GM12865 (cell line): ENCODE measurements at regions not wholly inside any gene's neighbourhood (a gene's known extent, or its start where the extent isn't known, plus 50 kb on each side); places are given as distances from the start of the nearest gene placed in this dataset.

Experiments
- DNase-seq: peaks from one replicate; pipeline ENCODE4 v3.0.0; 2010; ENCODE audit warnings: low read depth
- H3K4me3 ChIP-seq: 2 replicates; pipeline ENCODE4 v1.5.1; 2011; ENCODE audit warnings: mild to moderate bottlenecking, low read depth, low read length, control low read depth
- CTCF ChIP-seq: IDR thresholded peaks from 2 replicates; pipeline ENCODE4 v1.5.1; 2011; ENCODE audit warnings: low read length, control low read depth, low read depth, inconsistent platforms; ENCODE audit not compliant: insufficient read depth; ENCODE audit errors: missing control alignments

GRCh38 chr20:48463096-48463720 lies 364.6 kb downstream of the PREX1 start:
- H3K4me3 ChIP-seq: no peak overlapping the region
- no peak for DNase-seq
- no peak for TF ChIP-seq CTCF

DNA sequence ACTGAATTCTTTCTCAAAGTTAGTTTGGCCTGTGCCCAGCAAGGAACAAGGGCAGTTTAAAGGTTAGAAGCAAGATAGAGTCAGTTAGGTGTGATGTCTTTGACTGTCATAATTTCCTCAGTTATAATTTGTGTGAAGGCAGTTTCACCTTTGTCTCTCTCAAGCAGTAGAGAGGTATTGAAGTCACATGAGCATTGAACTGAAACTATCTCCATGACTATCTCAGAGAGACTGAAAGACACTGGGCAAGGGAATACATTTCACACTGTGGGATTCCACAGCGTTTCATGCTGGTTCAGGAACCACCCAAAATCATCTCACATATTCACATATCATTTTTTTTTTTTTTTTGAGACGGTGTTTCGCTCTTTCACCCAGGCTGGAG lies 366.1 kb downstream of the PREX1 start:
- TF ChIP-seq CTCF: no peak
- DNase-seq: no peak
- H3K4me3 ChIP-seq: no peak overlapping the region

DNA sequence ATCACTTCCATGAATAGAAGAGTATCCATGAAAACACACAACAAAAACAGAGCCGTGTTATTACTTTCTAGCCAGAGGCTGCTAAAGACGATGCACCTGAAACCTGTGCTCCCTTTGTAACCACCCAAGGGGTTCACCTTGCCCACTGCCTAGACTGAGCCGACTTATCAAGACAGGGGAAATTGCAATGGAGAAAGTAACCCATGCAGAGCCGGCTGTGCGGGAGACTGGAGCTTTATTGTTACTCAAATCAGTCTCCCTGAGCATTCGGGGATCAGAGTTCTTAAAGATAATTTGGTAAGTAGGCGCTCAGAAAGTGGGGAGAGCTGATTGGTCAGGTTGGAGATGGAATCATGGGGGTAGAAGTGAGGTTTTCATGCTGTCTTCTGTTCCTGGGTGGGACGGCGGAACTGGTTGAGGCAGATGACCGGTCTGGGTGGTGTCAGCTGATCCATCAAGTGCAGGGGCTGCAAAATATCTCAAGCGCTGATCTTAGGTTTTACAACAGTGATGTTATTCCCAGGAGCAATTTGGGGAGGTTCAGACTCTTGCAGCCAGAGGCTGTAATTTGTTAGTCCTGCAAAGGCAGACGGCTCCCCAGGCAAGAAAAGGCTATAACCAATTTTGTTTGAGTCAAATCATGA lies 366.6 kb downstream of the PREX1 start:
- DNase-seq: no peak
- no peak overlapping the region for H3K4me3 ChIP-seq
- no peak for TF ChIP-seq CTCF

DNA sequence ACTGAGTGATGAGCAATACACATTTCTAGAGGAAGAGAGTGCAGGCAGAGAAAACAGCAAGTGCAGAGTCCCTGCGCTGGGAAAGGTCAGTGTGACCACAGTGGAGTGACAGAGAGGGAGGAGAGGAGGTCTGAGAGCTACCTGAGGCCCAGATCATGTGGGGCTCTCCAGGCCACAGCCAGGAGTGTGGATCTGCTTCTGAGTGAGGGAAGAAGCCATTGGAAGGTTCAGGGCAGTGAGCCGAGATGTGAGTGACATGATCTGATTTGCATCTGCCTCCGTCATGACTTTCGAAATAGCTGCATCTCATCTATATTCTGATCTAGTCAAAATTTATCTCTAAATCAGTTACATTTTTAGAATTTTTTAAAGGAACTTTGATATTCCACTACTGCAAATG lies 367.1 kb downstream of the PREX1 start:
- no peak for TF ChIP-seq CTCF
- no peak overlapping the region for H3K4me3 ChIP-seq
- no peak for DNase-seq

DNA sequence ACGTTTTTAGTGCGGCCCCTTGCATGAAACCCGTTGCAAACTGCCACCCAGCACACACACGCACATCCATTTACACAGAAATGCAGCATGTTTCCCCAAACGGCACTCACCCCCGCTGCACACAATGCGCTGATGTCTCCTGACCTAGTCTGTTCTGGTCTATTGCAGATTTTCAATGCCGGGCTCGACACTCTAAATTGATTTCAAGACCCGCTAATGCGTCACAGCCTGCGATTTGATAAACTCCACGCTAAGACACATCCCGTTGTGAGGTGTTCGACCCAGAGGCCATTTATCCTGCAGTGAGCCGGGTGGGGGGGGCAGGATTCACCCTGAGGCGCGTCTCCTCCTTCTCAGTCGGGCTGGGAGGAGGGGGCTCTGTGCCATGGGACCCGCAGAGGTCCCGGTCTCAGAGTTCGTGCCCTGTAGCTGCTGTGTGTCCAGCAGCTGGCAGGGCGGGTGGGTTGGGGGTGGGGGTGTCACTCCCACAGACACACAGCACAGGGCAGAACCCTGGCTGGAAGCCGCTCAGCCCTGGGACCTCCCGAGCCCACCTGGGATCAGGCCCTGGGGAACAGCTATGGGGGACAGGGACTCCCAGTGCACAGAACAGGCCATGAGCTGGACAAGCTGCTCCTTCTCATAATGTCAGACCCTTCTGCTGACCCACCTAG lies 367.9 kb downstream of the PREX1 start:
- H3K4me3 ChIP-seq: no peak overlapping the region
- no peak for TF ChIP-seq CTCF
- no peak for DNase-seq

DNA sequence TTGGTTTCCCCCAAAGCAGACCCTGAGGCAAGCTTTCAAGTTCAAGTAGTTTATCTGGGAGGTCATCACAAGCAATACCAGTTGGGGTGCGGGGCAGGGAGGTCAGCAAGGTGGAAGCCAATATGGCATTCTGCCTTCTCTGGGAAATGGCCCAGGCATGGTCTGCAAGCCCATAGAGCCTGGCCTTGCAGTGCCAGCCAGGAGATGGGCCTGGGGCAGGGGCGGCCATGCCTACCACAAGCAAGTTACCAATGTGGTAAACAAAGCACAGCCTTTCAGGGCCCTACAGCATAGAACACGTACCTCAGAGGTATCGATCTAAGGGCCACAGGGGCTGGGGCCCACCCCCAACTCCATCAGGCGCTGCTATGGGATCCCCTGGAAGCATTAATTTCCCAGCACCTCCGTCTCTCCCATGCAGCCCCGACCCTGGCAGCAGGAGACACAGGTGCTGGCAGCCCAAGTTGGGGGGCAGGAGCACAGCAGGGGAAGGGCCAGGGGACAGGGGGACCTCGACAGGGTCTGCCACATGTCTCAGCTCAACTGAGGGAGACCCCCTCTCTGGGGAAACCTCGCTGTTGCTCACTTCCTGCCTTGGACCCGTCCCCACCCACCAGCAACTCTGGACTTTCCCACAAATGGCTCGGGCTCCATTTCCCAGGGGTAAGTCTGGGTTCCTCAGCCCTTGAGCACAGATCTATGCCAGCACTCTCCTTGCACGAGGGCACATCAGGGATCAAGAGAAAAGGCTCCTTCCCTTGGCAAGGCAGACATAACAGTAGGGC lies 369.0 kb downstream of the PREX1 start:
- no peak for TF ChIP-seq CTCF
- DNase-seq: no peak
- H3K4me3 ChIP-seq: no peak overlapping the region
